HG03575 (cell line): ENCODE measurements at regions not wholly inside any gene's neighbourhood (a gene's known extent, or its start where the extent isn't known, plus 50 kb on each side); places are given as distances from the start of the nearest gene placed in this dataset.
"Not testable (repeated sequence)": the region's sequence is repeated elsewhere in the genome, so short reads cannot be mapped to it uniquely, and the experiment has no call there.

Experiments used
- ATAC-seq: cut with Tn5 transposase; IDR thresholded peaks from one replicate; pipeline ENCODE4 v1.9.1; 2021; ENCODE audit not compliant: unreplicated experiment, insufficient number of reproducible peaks, low FRiP score; ENCODE audit errors: extremely low read depth

- ATAC-seq = no peak
Observed at GRCh38 chr1:71345491-71345890, 264.7 kb upstream of the ZRANB2 start.

GRCh38 chr1:71343686-71344416 lies 263.0 kb upstream of the ZRANB2 start:
- no peak for ATAC-seq

GRCh38 chr1:71339238-71339637 lies 258.4 kb upstream of the ZRANB2 start:
- no peak for ATAC-seq

- ATAC-seq = no peak
Observed at GRCh38 chr1:71330991-71331390, 250.2 kb upstream of the ZRANB2 start.

- no peak for ATAC-seq
Observed at GRCh38 chr1:71324671-71325267, 243.9 kb upstream of the ZRANB2 start.

GRCh38 chr1:71312545-71312944 lies 231.7 kb upstream of the ZRANB2 start:
- ATAC-seq = no peak

GRCh38 chr1:71311376-71311775 lies 230.5 kb upstream of the ZRANB2 start:
- no peak for ATAC-seq

- ATAC-seq = peak; percentile 76
Observed at GRCh38 chr1:71307451-71307850, 226.6 kb upstream of the ZRANB2 start.

GRCh38 chr1:71304125-71304524 lies 223.3 kb upstream of the ZRANB2 start:
- no peak for ATAC-seq

- ATAC-seq = no peak
Observed at GRCh38 chr1:71303617-71304041, 222.8 kb upstream of the ZRANB2 start.

- ATAC-seq = no peak
Observed at GRCh38 chr1:71298633-71299032, 217.8 kb upstream of the ZRANB2 start.

GRCh38 chr1:71296551-71297134 lies 215.8 kb upstream of the ZRANB2 start:
- no peak for ATAC-seq

GRCh38 chr1:71295350-71295749 lies 214.5 kb upstream of the ZRANB2 start:
- no peak for ATAC-seq

- no peak for ATAC-seq
Observed at GRCh38 chr1:71294178-71294577, 213.3 kb upstream of the ZRANB2 start.

GRCh38 chr1:71292203-71292602 lies 211.4 kb upstream of the ZRANB2 start:
- no peak for ATAC-seq

- ATAC-seq = not testable (repeated sequence)
Observed at GRCh38 chr1:71290506-71291237, 209.8 kb upstream of the ZRANB2 start.

GRCh38 chr1:71285529-71285928 lies 204.7 kb upstream of the ZRANB2 start:
- no peak for ATAC-seq

GRCh38 chr1:71276466-71276865 lies 195.6 kb upstream of the ZRANB2 start:
- ATAC-seq = no peak

- no peak for ATAC-seq
Observed at GRCh38 chr1:71273334-71273733, 192.5 kb upstream of the ZRANB2 start.
